Left ventricle myocardium inferior (tissue), 1 donor: ENCODE measurements at regions not wholly inside any gene's neighbourhood (a gene's known extent, or its start where the extent isn't known, plus 50 kb on each side); places are given as distances from the start of the nearest gene placed in this dataset.

Source experiments
- DNase-seq: peaks from one replicate; pipeline ENCODE4 v3.0.0-alpha.2; 2020
- H3K27ac ChIP-seq: fragments of 200-600 bp; replicated peaks from 2 replicates; pipeline ENCODE4 v1.8.0; 2021
- H3K27me3 ChIP-seq: fragments of 200-600 bp; 2 replicates; pipeline ENCODE4 v1.8.0; 2021; ENCODE audit warnings: low read depth
- H3K36me3 ChIP-seq: fragments of 200-600 bp; 2 replicates; pipeline ENCODE4 v1.8.0; 2021
- H3K4me1 ChIP-seq: fragments of 200-600 bp; 2 replicates; pipeline ENCODE4 v1.8.0; 2021
- H3K4me3 ChIP-seq: fragments of 200-600 bp; 2 replicates; pipeline ENCODE4 v1.8.0; 2021; ENCODE audit warnings: mild to moderate bottlenecking, moderate library complexity
- H3K9me3 ChIP-seq: fragments of 200-600 bp; replicated peaks from 2 replicates; pipeline ENCODE4 v1.8.0; 2021
- CTCF ChIP-seq: fragments of 200-600 bp; IDR thresholded peaks from 2 replicates; pipeline ENCODE4 v1.8.0; 2021; ENCODE audit warnings: antibody characterized with exemption, mild to moderate bottlenecking, borderline replicate concordance
- intact Hi-C: fragments of 100-400 bp; cut with micrococcal nuclease; formaldehyde crosslinking; loops from one replicate; pipeline ENCODE4 v1.11.0; 2022
- donor health status: DM: no; HTN: yes; CAD: no; lungs with severe emphysema.

GRCh38 chr2:199025146-199025545 lies 432.6 kb downstream of the SATB2 start:
- Histone ChIP-seq H3K36me3 (no peaks in the 10 kb centered on the region), H3K27me3 (no peaks in the 10 kb centered on the region), H3K27ac (no peak overlapping the region), H3K9me3 (peaks cover 17% of the 10 kb centered on the region), H3K4me1 (no peaks in the 10 kb centered on the region), H3K4me3 (no peak overlapping the region)
- DNase-seq: no peak
- TF ChIP-seq CTCF: no peak
- intact Hi-C loops: no loop called here

- no peaks in the 10 kb centered on the region for H3K36me3 ChIP-seq
- H3K27me3 ChIP-seq: no peaks in the 10 kb centered on the region
- no peak overlapping the region for H3K4me3 ChIP-seq
- DNase-seq: no peak
- TF ChIP-seq CTCF: no peak
- H3K27ac ChIP-seq: no peak overlapping the region
- no peaks in the 10 kb centered on the region for H3K4me1 ChIP-seq
- peaks cover 9% of the 10 kb centered on the region for H3K9me3 ChIP-seq
- intact Hi-C loops: no loop called here
Measured at GRCh38 chr2:199024224-199024623, 433.5 kb downstream of the SATB2 start.

- DNase-seq: no peak
- Histone ChIP-seq H3K4me1 (no peaks in the 10 kb centered on the region), H3K36me3 (no peaks in the 10 kb centered on the region), H3K4me3 (no peak overlapping the region), H3K27me3 (no peaks in the 10 kb centered on the region), H3K27ac (no peak overlapping the region), H3K9me3 (no peaks in the 10 kb centered on the region)
- peak; percentile 18 for TF ChIP-seq CTCF
- intact Hi-C loops: no loop called here
Measured at GRCh38 chr2:199019898-199020507, 437.7 kb downstream of the SATB2 start.

GRCh38 chr2:199018826-199019225 lies 438.9 kb downstream of the SATB2 start:
- TF ChIP-seq CTCF: no peak
- Histone ChIP-seq H3K27me3 (no peaks in the 10 kb centered on the region), H3K4me3 (no peak overlapping the region), H3K36me3 (no peaks in the 10 kb centered on the region), H3K9me3 (no peaks in the 10 kb centered on the region), H3K4me1 (no peaks in the 10 kb centered on the region), H3K27ac (no peak overlapping the region)
- intact Hi-C loops: no loop called here
- DNase-seq: no peak

- H3K27ac ChIP-seq: no peak overlapping the region
- no peaks in the 10 kb centered on the region for H3K27me3 ChIP-seq
- no peaks in the 10 kb centered on the region for H3K4me1 ChIP-seq
- no peak for DNase-seq
- no peak for TF ChIP-seq CTCF
- intact Hi-C loops: no loop called here
- H3K9me3 ChIP-seq: peaks cover 13% of the 10 kb centered on the region
- H3K4me3 ChIP-seq: no peak overlapping the region
- H3K36me3 ChIP-seq: no peaks in the 10 kb centered on the region
Measured at GRCh38 chr2:199015072-199015471, 442.7 kb downstream of the SATB2 start.
